GM18498 (cell line): ENCODE measurements at regions not wholly inside any gene's neighbourhood (a gene's known extent, or its start where the extent isn't known, plus 50 kb on each side); places are given as distances from the start of the nearest gene placed in this dataset.

ENCODE experiments used
- ATAC-seq: cut with Tn5 transposase; IDR thresholded peaks from one replicate; pipeline ENCODE4 v1.9.1; 2021; ENCODE audit warnings: mild to moderate bottlenecking, moderate library complexity; ENCODE audit not compliant: unreplicated experiment

DNA sequence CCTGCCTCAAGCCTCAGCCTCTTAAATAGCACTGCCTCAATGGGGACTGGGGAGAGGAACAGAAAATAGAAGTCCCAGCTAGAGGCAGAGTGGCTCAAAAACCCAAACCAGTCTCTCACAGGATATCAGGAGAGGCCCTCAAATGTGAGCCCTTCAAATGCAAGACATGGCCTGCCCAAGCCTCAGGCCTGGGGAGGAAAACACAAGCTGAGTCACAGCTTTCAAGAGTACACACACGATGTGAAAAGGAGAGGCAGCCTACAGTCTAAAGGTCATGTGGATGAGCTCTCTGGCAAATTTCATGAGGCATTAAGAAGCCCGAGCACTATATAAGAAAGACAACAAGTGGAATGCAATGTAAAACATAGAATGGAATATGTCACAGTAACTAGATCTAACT is 316.6 kb upstream of the MEX3C start:
- no peak for ATAC-seq

DNA sequence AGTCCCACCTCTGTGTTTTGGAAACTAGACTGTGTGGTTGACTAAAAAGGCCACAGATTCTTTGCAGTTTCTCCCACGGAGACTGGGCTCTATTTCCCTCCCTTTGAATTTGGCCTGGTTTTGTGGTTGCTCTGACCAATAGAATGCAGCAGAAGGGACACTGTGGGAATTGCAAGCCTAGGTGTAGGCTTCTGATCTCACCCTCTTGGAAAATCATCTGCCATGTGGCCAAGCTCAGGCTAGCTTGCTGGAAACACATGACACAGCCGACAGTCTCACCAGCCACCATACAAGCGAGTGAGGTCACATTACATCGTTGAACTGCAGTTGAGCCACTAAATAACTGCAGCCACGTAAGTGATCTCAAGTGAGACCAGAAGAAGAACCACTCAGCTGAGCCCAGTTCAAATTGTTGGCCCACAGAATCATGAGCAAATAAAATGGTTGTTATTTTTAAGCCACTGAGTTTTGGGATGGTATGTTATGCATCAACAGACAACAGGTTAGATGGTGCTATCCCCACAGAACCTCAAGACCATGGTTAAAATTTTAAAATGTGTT is 319.1 kb upstream of the MEX3C start:
- ATAC-seq, result no peak

DNA sequence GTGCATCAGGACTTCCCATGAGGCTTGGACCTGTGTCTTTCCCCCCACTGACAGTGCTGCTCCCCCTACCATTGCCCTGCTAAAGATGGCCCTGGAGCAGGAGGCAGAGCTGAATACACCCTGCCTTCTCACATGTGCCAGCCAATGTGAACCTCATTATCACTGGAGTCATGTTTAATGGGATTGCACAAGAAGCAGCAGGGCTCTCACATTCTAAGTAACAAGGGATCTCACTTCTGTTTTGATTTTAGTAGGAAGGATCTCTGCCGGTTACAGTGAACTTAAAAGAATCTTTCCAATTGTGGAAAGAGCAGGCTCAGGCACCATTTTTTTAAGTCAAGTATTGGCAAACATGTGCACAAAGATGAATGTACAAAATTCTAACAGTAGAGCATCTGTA is 322.1 kb upstream of the MEX3C start:
- ATAC-seq, result no peak

DNA sequence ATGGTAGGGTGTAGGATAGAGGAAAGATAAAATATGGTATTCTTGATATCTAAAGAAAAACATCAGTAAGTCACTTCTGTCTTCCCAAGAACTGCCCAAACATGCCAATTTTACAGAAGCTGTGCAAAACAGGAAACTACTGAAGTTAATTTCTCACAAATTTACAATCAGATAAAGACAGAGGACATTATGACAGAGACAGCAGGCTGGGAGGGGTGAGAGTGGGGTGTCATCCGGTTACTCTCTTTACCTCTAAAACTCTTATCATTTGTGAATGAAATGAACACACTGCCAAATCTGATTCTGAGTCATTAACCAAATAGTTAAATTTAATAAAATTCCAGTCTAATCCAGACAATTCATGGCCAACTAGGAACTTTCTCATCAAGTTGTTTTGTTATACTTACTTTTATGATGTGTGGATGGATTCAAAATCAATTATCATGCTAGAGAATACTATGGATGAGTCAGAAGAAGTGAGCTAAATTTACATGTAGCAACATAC is 323.2 kb upstream of the MEX3C start:
- ATAC-seq, result no peak

DNA sequence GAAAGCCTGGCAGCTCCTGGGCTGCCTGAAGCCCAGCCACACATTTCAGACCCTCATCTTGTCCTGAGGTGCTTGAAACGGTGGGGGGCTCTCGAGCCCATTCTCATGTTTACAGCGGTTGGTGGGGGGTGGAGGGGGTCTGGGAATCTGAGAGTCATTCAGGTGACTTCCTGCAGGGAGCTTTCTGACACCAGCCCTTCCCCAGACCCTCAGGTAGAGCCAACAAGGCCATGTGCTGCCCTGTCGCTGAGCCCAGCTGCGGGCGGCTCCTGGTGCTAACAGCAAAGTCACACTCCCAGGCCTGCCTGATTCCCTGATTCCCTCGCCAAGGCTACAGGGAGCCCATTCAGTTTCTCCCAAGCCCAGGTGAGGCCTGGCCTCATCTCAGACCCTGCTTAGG is 324.9 kb upstream of the MEX3C start:
- no peak for ATAC-seq

DNA sequence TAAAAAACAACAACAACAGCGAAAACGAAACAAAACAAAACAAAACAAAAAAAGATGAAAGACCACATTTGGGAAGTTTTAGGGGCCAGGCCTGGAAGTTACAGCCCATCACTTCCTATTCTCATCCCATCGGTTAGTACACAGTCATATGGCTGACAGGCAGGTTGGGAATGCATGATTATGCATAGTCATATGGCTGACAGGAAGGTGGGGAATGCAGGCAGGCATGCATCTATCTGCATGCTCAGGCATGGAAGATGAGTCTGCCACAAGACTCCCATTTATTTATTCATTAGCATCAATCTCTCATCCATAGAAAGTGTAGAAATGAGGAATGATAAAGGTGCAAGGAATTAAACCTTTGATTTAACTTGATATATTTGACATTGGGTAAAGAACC is 325.3 kb upstream of the MEX3C start:
- no peak for ATAC-seq

DNA sequence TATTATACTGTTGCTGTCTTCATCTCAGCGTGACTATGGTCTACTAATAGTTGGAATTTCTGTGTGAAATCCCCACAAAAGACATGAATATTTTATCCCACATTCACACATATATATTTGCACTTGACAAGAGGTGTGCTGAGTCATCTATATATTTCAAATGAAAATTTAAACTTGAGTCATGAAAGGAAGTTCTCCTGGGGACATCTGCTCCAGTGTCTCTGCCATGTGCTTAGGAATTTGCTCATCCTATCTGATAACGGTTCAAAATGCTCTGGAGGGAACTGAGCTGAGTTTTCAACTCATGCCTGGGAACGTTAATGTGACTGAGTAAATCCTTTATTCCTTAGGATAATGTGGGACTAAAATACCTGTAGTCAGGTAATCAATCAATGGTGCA is 326.2 kb upstream of the MEX3C start:
- ATAC-seq, result no peak

DNA sequence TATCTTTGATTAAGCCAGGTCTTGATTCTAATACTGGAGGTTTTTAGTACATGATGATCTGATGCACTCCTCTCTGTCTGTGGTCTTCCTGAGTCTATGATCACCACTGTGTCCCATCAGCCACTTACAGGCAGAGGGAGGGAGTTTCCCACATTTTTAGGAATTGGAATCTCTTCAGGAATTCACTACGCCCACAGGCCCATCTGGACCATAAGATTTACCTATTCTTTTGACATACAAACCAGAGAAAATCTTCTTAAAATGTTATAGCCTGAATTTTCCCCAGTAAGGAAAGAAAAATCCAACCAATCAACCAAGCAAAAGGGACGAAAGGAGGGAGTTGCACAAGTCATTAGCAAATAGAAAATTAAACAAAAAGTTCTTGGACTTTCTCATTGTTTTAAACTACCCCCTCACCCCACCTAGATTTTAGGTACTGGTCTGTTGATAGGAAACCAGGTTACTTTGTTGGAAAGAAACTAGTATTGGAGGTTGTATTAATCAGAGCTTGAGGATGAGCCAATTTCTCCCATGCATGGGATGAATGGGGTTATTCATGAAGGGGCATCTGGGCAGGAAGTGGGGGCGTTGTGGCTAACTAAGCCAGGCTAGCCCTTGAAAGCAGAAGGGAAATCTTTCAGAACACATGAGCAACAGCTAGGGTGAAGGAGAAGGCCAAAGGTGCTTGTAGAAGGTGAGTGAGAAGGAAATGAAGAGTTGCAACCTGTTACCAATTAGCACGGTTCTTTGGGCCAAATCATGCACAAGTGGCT is 328.2 kb upstream of the MEX3C start:
- ATAC-seq, result no peak

DNA sequence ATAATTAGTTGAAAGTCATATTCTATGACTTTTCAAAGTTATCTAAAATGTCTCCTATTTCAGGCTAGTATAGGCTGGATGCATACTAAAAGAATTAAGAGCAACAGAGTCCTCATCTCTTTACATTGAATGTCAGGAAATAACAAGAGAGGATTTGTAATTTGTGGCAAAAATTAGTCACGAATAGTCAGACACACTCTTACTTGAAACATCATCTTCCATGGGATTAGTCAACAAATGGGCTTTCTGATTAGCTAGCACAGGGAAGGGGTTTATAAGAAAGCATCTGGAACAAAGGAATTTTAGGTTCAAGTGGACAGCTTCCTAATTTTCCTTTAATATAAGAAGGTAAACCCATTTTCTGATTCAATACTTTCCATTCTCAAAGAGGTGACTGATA is 330.3 kb upstream of the MEX3C start:
- no peak for ATAC-seq

DNA sequence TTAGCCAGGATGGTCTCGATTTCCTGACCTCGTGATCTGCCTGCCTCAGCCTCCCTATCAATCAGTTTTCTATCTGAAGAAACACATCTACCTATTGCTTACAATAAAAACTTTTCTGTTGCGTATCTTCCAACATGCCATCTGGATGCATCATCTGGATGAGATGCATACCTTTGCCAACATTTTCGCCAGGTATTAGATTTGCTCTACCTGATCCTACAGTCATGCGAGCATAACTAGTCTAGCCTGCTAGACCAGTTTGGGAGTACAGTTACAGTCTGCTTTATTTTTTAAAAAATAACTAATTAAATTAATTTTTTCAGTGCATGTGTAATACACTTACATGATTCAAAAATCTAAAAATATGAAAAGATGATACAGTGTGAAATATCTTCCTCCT is 334.0 kb upstream of the MEX3C start:
- no peak for ATAC-seq

DNA sequence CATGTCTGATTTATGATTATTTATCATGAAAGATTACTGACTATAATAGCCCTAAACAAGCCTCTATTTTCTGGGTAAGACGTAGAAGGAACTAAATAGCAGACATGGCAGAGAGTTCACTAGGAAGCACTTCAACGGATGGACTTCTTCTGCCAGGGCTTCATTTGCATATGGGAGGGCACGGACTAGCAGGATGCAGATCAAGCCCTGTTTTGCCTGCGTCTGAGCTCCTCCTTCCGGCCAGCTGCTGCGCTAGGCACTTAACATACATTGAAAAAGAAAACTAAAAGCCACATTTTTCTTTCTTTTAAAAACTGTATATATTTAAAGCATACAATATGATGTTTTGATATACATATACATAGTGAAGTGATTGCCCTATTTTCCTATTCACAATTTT is 340.0 kb upstream of the MEX3C start:
- ATAC-seq, result peak; percentile 91

DNA sequence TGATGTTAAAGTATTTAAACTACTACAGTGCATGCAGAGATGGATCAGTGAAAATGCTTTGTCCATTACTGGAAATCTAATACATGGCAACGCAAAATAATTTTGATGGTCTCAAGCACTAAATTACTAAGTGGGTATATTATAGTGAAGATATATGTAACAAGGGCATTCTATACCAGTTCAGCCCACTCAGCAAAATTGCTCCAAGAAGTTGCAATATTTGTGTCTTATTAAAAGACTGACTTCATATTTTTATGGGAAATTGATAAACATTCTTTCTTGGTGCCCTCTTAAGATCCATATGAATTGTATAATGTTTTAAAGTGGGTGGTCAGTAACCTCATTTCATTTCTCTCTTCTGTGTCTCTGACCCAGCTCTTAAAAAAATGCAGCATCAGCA is 343.1 kb upstream of the MEX3C start:
- no peak for ATAC-seq

DNA sequence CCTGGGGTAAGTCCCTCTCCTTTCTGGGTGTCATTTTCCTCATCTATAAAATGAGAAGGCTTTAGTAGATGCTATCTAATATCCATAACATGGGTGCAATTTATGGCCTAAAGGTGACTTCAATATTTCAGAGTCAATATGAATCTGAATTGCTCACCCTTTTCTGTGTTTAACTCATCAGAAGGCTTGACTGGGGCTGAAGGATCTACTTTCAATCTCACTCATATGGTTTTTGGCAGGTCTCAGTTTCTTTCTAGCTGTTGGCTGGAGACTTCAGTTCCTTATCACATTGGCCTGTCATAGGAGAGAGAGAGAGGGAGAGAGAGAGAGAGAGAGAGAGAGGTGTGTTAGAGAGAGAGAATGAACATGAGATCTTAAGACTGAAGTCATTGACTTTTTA is 343.7 kb upstream of the MEX3C start:
- ATAC-seq, result no peak

DNA sequence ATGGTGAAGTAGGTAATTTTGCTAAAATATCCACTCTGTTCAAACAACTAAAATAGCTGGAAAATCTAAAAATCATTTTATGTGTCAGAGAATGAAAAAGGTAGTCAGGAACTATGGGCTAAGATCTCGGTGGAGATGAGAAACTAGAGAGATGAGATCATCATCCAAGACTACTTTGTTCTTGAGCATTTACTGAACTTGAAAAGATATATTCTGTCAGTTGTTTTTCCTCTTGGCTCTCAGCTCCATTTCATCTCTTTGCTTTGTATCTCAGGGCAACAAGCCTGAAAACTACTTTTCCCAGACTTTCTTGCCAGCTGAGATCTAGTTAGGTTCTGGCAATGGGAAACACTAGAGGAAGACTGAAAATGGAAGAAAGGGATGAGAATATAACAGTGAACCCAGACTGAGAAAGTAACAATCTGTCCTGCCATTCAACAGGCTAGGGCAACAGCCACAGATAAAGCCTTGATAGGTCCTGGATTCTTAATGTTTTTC is 346.2 kb upstream of the MEX3C start:
- ATAC-seq, result no peak

DNA sequence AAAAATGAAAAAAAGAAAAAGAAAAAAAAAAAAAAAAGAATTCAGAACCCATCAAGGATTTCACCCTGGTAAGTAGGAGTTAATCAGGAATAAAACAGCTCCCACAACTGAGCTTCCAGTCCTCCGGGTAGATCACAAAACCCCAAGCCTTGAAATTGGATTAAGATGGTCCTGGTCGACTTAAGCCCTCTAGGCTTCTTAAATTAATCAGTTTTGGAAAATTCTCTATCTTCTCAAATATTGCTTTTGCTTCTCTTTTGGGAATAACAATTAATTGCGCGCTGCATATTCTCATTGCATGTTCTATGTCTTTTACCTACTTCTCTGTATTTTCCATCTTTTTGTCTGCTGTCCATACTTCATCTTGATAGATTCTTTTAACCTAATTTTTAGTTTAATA is 348.0 kb upstream of the MEX3C start:
- ATAC-seq, result no peak

DNA sequence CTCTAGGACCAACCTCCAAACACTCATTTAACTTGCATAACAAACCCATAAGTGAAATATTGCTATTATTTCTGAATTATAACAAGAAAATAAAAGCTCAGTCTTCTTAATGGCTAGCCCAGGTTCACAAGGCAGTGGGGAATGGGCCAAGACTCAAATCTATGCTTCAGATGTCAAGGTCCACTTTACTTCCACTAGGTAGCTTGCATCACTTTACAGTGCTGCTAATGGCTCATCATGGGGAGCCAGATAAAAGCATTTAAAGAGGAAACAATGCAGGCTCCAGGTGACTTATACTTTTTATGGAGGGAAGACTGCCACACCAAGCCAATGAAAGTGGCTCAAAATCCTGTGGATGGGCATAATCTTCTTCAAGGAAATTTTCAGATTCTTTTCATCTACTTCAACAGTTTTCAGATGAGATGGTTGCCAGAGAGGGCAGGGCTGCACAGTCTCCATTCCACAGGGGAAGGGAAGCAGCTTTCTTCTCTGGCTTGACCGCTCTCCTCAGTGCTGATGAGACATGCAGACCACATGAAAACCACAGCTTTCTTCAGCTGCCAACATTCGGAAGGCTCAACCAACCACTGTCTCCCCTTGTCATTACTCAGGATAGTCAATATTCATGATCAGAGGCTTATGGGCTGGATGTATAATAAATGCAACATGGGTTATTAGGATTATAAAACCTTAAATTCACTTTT is 361.9 kb upstream of the MEX3C start:
- no peak for ATAC-seq

DNA sequence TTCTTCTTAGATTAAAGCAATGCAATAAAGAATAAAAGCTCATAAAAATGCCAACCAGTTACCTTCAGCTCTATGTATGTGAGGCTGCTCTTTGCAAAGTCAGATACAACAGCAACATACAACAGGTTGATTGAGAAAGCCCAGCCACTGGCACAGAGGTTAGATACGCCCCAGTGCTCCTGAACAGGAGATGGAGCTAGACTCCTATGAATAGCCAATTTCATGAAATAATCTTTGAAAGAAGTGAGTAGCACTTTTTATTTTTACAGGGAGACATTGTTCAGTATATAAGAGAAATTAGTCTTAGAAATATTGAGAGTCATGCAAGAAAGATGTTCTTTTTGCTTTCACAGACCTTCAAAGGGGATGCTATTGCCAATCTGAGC is 362.4 kb upstream of the MEX3C start:
- no peak for ATAC-seq

DNA sequence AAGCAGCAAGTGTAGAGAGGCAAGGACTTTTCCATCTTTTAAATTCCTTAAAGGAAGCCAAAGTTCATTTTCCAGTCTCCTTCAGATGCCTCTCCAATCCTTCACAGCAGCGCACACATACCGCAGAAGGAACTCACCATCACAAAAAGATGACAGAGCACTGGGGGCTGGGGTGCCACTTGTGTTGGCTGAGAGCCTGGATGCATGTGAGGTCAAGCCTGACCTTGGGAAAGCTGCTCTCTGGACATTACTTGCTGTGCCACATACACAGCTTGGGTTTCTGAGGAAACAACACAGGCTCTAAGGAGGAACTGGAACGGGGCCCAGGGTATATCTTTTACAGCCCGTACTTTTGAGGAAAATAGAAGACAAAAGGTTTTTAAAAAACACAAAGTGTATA is 364.3 kb upstream of the MEX3C start:
- no peak for ATAC-seq

DNA sequence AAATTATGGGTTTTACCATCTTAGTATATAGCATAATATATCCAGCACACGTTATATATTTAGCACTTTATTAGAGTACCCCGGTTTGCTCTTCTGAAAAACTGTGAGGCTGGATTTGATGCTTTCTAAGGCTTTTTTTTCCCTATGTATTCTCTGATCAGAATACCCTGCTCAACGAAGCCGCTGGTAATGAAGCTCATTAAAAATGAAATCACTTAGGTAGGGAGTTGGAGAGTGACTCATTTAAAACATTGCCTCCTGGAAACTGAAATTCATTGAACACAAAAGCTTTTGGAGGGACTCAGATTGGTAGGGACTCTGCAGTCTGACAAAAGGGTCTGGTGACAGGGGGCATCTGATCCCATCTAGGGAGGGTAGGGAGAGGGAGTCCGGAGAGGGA is 365.4 kb upstream of the MEX3C start:
- no peak for ATAC-seq

DNA sequence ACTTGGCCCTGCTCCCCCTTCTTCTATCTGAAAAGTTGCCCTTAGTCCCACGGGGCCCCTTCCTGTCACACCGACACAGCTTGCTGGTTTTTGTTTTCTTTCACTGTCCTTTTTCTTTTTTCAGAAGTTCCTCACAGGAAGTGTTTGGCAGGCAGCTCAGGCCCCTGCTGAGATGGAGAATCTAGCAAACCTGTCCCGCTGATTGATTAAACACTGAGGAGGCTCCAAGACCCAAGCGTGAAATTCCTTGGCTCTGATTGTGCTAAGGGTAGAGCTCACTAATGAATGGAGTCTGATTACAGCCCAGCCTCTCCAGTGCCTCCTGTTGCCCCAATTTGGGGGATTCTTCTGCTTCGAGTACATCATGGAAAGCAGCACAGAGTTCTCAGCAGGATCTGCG is 365.9 kb upstream of the MEX3C start:
- no peak for ATAC-seq

DNA sequence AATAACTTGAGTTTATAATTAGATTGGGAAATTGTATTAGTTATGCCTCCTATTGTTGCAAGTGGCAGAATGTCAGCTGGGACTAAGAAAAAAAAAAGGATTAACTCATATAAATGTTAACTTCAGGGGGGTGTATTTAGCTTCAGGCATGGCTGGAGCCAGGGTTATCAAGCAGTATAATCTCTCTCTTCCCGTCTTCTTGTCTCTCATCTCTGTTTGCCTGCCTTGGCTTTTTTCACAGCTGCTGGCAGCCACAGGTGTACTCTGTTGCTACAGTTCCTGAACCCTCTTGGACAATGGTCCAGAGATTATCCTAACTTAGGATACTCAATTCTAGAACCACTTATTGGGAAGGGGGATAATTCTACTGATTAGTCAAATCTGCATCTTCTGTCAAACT is 370.7 kb upstream of the MEX3C start:
- ATAC-seq, result no peak

DNA sequence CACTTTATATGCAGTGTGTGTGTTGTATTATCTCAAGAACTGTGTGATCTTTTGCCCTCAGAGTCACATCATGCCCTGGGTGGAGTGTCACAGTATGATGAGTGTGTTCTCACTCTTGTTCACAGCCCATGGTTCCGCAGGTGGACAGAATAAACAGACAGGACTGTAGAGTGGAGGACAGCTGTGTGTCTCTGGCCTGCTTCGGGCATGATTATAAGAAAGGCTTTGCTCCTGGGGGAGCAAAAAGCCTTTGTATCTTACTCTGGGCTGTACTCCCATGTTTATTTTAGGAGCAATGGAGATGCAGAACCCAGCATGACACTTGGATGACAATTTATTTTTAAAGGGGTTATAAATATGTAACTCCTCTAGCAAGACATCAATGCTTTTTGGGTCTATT is 371.7 kb upstream of the MEX3C start:
- no peak for ATAC-seq
